Bronchial epithelial cell (primary cell): ENCODE measurements at regions not wholly inside any gene's neighbourhood (a gene's known extent, or its start where the extent isn't known, plus 50 kb on each side); places are given as distances from the start of the nearest gene placed in this dataset.
A peak's percentile ranks its signal among the peaks of the same experiment; 100 is the strongest.

Experiments used
- DNase-seq: peaks from one replicate; pipeline ENCODE4 v3.0.0-alpha.2; 2010; ENCODE audit warnings: low read depth
- FAIRE-seq: peaks from 2 replicates; lab custom pipeline; 2011; peaks lifted over from hg19 to GRCh38; lab: Jason Lieb, UNC
- H3K27me3 ChIP-seq: 2 replicates; pipeline ENCODE4 v1.5.1; 2011; ENCODE audit warnings: low read length; ENCODE audit not compliant: control insufficient read depth, insufficient read depth
- H3K36me3 ChIP-seq: 2 replicates; pipeline ENCODE4 v1.5.1; 2011; ENCODE audit warnings: low read length; ENCODE audit not compliant: control insufficient read depth, insufficient read depth
- H3K4me3 ChIP-seq: 2 replicates; pipeline ENCODE4 v1.5.1; 2011; ENCODE audit warnings: mild to moderate bottlenecking, low read depth, low read length, control low read depth
- CTCF ChIP-seq: IDR thresholded peaks from 2 replicates; pipeline ENCODE4 v1.5.1; 2011; ENCODE audit warnings: mild to moderate bottlenecking, moderate library complexity, low read length, control low read depth, inconsistent platforms; ENCODE audit not compliant: insufficient read depth, severe bottlenecking

GRCh38 chr5:62029303-62029702 lies 276.7 kb upstream of the KIF2A start:
- no peak overlapping the region for H3K4me3 ChIP-seq
- DNase-seq (peak; percentile 95), FAIRE-seq (no peak)
- no peak for TF ChIP-seq CTCF
- H3K36me3 ChIP-seq, result no peaks in the 10 kb centered on the region
- H3K27me3 ChIP-seq, result no peaks in the 10 kb centered on the region

- Histone ChIP-seq H3K4me3 (no peak overlapping the region), H3K36me3 (no peaks in the 10 kb centered on the region), H3K27me3 (no peaks in the 10 kb centered on the region)
- DNase-seq (peak; percentile 75), FAIRE-seq (no peak)
- no peak for TF ChIP-seq CTCF
These were observed 275.7 kb upstream of the KIF2A start for GRCh38 chr5:62030326-62030725.

- no peak for FAIRE-seq
- no peak for TF ChIP-seq CTCF
- no peak for DNase-seq
- Histone ChIP-seq H3K27me3 (no peaks in the 10 kb centered on the region), H3K36me3 (no peaks in the 10 kb centered on the region), H3K4me3 (no peak overlapping the region)
These were observed 268.0 kb upstream of the KIF2A start for GRCh38 chr5:62038024-62038423.

GRCh38 chr5:62041156-62041756 lies 264.8 kb upstream of the KIF2A start:
- no peaks in the 10 kb centered on the region for H3K36me3 ChIP-seq
- FAIRE-seq, result no peak
- no peak overlapping the region for H3K4me3 ChIP-seq
- no peak for TF ChIP-seq CTCF
- H3K27me3 ChIP-seq, result peaks cover 1% of the 10 kb centered on the region
- DNase-seq, result no peak

- Histone ChIP-seq H3K36me3 (no peaks in the 10 kb centered on the region), H3K27me3 (peaks cover 1% of the 10 kb centered on the region), H3K4me3 (no peak overlapping the region)
- DNase-seq, result no peak
- no peak for FAIRE-seq
- no peak for TF ChIP-seq CTCF
These were observed 264.0 kb upstream of the KIF2A start for GRCh38 chr5:62042007-62042406.
